Ishikawa (cell line): ENCODE measurements at regions not wholly inside any gene's neighbourhood (a gene's known extent, or its start where the extent isn't known, plus 50 kb on each side); places are given as distances from the start of the nearest gene placed in this dataset.

Source experiments
- CEBPB ChIP-seq: IDR thresholded peaks from 2 replicates; pipeline ENCODE4 v1.6.1; 2012
- CREB1 ChIP-seq: IDR thresholded peaks from 2 replicates; pipeline ENCODE4 v1.6.1; 2012; ENCODE audit warnings: low read depth
- EGR1 ChIP-seq: IDR thresholded peaks from 2 replicates; pipeline ENCODE4 v1.6.1; 2012
- EP300 ChIP-seq: IDR thresholded peaks from 2 replicates; pipeline ENCODE4 v1.6.1; 2012; ENCODE audit warnings: borderline replicate concordance
- FOXM1 ChIP-seq: IDR thresholded peaks from 2 replicates; pipeline ENCODE4 v1.6.1; 2012; ENCODE audit warnings: low read depth, borderline replicate concordance
- NFIC ChIP-seq: IDR thresholded peaks from 2 replicates; pipeline ENCODE4 v1.6.1; 2012
- RAD21 ChIP-seq: IDR thresholded peaks from 2 replicates; pipeline ENCODE4 v1.6.1; 2012; ENCODE audit warnings: low read depth
- REST ChIP-seq: IDR thresholded peaks from 2 replicates; pipeline ENCODE4 v1.6.1; 2012; ENCODE audit warnings: low read depth, mild to moderate bottlenecking
- TAF1 ChIP-seq: IDR thresholded peaks from 2 replicates; pipeline ENCODE4 v1.6.1; 2012; ENCODE audit warnings: low read depth, mild to moderate bottlenecking
- TCF12 ChIP-seq: IDR thresholded peaks from 2 replicates; pipeline ENCODE4 v1.6.1; 2012; ENCODE audit warnings: low read depth
- TEAD4 ChIP-seq: IDR thresholded peaks from 2 replicates; pipeline ENCODE4 v1.6.1; 2012
- YY1 ChIP-seq: IDR thresholded peaks from 2 replicates; pipeline ENCODE4 v1.6.1; 2012; ENCODE audit warnings: low read depth
- ZBTB7A ChIP-seq: IDR thresholded peaks from 2 replicates; pipeline ENCODE4 v1.6.1; 2012; ENCODE audit warnings: low read depth
- TF ChIP-seq, protein P1 (sequence below): IDR thresholded peaks from 2 replicates; pipeline ENCODE4 v1.6.1; 2012
- TF ChIP-seq, protein P2 (sequence below): IDR thresholded peaks from 2 replicates; pipeline ENCODE4 v1.6.1; 2012

DNA sequence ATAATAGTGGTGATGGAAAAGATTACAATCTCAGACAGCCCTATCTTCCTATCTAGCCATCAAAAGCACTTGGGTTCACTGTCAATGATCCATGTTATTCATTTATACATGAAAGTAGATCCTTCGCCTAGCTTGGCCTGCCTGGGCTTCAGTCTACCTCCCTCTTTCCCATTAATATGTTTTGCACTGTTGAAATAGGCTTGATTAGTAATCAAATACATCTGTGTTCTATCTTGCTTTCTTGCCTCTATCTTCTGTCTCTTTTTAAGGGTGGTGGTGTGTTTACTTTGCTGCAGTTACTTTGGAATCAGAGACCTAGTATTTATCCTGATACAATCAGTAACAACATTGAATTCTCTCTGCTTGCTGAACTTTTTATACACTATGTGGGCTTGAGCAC lies 521.2 kb downstream of the TNS1 start:
- TF ChIP-seq EP300: no peak
- no peak for TF ChIP-seq RAD21
- TF ChIP-seq EGR1: no peak
- TF ChIP-seq FOXM1: no peak
- TF ChIP-seq, protein P1, sequence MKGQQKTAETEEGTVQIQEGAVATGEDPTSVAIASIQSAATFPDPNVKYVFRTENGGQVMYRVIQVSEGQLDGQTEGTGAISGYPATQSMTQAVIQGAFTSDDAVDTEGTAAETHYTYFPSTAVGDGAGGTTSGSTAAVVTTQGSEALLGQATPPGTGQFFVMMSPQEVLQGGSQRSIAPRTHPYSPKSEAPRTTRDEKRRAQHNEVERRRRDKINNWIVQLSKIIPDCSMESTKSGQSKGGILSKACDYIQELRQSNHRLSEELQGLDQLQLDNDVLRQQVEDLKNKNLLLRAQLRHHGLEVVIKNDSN: no peak
- TF ChIP-seq CREB1: no peak

DNA sequence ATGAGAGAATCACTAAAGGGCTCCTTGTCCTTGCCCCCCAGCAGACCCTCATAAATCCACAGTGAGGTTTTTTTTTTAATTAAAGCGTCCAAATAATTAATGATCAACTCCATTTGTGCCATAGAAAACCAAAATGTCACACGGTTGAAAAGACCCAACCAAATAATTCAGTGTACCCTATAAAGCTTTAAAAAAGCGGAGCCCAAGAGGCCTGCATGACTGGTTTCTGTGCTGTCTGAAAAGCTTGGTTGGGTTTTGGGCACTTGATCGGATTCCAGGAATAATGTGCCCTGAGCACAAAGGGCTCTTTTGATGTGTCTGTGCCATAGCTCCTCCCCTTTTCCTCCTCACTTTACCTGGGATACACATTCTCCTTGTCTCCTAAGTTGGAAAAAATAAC lies 523.2 kb downstream of the TNS1 start:
- TF ChIP-seq EGR1 (no peak), TEAD4 (no peak)

DNA sequence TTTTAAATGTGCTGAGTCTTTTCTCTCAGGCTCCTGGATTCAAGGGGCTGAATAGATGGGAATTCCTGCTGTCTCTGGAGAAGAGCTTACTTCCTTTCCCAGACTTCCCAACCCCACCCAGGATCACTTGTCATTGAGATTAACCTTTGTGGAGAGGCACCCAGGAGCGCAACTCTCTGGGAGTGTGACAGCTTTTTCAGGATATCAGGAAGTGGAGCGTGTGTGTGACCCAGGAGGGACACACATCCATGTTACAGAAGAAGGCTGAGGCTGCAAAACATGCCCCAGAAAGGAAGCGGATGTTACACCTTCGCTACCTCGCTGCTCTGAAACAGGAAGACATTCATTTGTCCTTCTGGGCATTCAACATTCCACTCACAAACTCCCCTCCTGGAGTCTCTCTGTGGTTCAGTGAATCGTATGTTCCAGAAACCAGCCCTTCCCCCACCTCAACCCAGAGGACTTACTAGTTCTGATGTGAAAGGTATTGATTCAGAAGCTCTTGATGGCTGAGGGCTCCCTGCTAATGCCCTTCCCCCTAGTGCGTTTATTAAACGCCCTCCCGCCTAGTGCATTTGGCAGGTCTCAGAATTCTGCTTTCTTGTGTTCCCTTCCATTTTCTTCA lies 523.9 kb downstream of the TNS1 start:
- TF ChIP-seq, protein P1: no peak
- no peak for TF ChIP-seq EP300
- TF ChIP-seq CEBPB: no peak
- no peak for TF ChIP-seq TEAD4
- TF ChIP-seq CREB1: no peak
- no peak for TF ChIP-seq NFIC

DNA sequence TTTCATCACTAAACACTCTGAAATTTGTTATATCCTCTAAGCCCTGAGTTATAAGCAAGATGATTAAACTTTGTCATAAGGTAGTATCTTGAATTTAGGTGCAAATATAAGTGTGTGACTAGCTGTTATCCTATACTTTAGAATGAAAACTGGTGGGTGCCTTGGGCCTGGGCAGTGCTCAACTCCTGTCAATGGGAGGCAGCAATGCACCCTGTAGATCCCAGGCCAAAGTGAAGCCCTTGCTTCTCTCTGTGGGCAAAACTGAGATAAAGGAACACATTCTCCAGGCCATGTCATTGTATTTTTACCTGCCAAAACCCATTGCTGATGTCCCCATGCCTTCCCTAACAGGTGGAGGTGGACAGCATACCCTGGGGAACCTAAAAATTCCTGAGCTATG lies 525.2 kb downstream of the TNS1 start:
- no peak for TF ChIP-seq RAD21
- TF ChIP-seq CREB1: no peak
- no peak for TF ChIP-seq NFIC
- TF ChIP-seq, protein P1: no peak
- TF ChIP-seq TEAD4: no peak
- no peak for TF ChIP-seq EP300
- TF ChIP-seq, protein P2, sequence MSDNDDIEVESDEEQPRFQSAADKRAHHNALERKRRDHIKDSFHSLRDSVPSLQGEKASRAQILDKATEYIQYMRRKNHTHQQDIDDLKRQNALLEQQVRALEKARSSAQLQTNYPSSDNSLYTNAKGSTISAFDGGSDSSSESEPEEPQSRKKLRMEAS: no peak
- TF ChIP-seq YY1: no peak
- TF ChIP-seq TAF1: no peak
- TF ChIP-seq CEBPB: no peak

- TF ChIP-seq YY1 (no peak), EGR1 (no peak), NFIC (no peak), TAF1 (no peak), TCF12 (no peak), CEBPB (no peak), EP300 (no peak), TEAD4 (no peak), ZBTB7A (no peak), REST (no peak), FOXM1 (no peak), CREB1 (no peak), RAD21 (no peak)
- TF ChIP-seq, protein P1: no peak
- TF ChIP-seq, protein P2: no peak
Observed at GRCh38 chr2:217475791-217476190, 527.0 kb downstream of the TNS1 start.

DNA sequence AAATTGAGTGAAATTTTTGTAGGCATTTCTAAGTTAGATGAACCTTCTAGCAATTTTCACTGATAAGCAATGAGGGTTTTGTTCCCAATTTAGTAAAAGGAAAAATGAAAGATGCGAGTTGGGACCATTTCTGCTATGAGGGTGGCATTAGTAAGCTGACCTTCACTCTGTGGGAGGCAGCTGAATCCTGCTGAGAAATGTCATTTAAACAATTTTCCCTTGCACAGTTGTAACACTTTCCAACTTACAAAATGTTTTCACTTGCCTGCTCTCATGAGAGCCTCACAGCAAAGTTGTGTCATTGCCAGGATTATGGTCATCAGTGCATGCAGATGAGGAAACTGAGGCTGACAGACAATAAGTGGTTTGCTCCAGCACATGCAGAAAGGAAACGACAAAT lies 527.7 kb downstream of the TNS1 start:
- TF ChIP-seq CEBPB (no peak), YY1 (no peak), RAD21 (no peak), TAF1 (no peak), FOXM1 (no peak), NFIC (no peak)

- TF ChIP-seq YY1: no peak
- no peak for TF ChIP-seq FOXM1
- no peak for TF ChIP-seq ZBTB7A
- TF ChIP-seq, protein P1: no peak
- TF ChIP-seq, protein P2: no peak
- no peak for TF ChIP-seq CREB1
- no peak for TF ChIP-seq TEAD4
- no peak for TF ChIP-seq CEBPB
- no peak for TF ChIP-seq RAD21
Observed at GRCh38 chr2:217471319-217471718, 531.5 kb downstream of the TNS1 start.
